ENCODE measurements at regions not wholly inside any gene's neighbourhood (a gene's known extent, or its start where the extent isn't known, plus 50 kb on each side); places are given as distances from the start of the nearest gene placed in this dataset.
"Not testable (repeated sequence)": the region's sequence is repeated elsewhere in the genome, so short reads cannot be mapped to it uniquely, and the experiment has no call there.

GRCh38 chr21:27930108-27930767, 963.4 kb upstream of the ADAMTS5 start:
- H3K27me3 ChIP-seq (ENCODE audit: insufficient read depth, low read length); H3K4me3 ChIP-seq (ENCODE audit: low read length); H3K36me3 ChIP-seq (ENCODE audit: insufficient read depth, low read length); H3K4me1 ChIP-seq (ENCODE audit: insufficient read depth, low read length); H3K9me3 ChIP-seq (ENCODE audit: insufficient read depth, low read depth, low read length); H3K9ac ChIP-seq (ENCODE audit: low read depth, low read length); H3K27ac ChIP-seq (ENCODE audit: low read depth, low read length): not testable (repeated sequence)
- WGBS = no CpG with 5 or more reads among the region's 1 CpG

GRCh38 chr21:27929179-27929578, 962.3 kb upstream of the ADAMTS5 start:
- not testable (repeated sequence) for H3K4me3 ChIP-seq (ENCODE audit: low read length); H3K36me3 ChIP-seq (ENCODE audit: insufficient read depth, low read length); H3K9ac ChIP-seq (ENCODE audit: low read depth, low read length); H3K4me1 ChIP-seq (ENCODE audit: insufficient read depth, low read length); H3K27ac ChIP-seq (ENCODE audit: low read depth, low read length); H3K9me3 ChIP-seq (ENCODE audit: insufficient read depth, low read depth, low read length); H3K27me3 ChIP-seq (ENCODE audit: insufficient read depth, low read length)
- 93% methylated on average over 4 of the region's 4 CpGs for WGBS

- WGBS = no CpG with 5 or more reads among the region's 3 CpGs
- H3K27ac ChIP-seq (ENCODE audit: low read depth, low read length); H3K4me1 ChIP-seq (ENCODE audit: insufficient read depth, low read length); H3K9ac ChIP-seq (ENCODE audit: low read depth, low read length); H3K27me3 ChIP-seq (ENCODE audit: insufficient read depth, low read length); H3K36me3 ChIP-seq (ENCODE audit: insufficient read depth, low read length); H3K4me3 ChIP-seq (ENCODE audit: low read length); H3K9me3 ChIP-seq (ENCODE audit: insufficient read depth, low read depth, low read length): not testable (repeated sequence)
Measured at GRCh38 chr21:27928534-27929115, 961.7 kb upstream of the ADAMTS5 start.

- not testable (repeated sequence) for H3K9me3 ChIP-seq (ENCODE audit: insufficient read depth, low read depth, low read length); H3K27ac ChIP-seq (ENCODE audit: low read depth, low read length); H3K9ac ChIP-seq (ENCODE audit: low read depth, low read length); H3K36me3 ChIP-seq (ENCODE audit: insufficient read depth, low read length); H3K4me1 ChIP-seq (ENCODE audit: insufficient read depth, low read length); H3K27me3 ChIP-seq (ENCODE audit: insufficient read depth, low read length); H3K4me3 ChIP-seq (ENCODE audit: low read length)
- WGBS = no CpG with 5 or more reads among the region's 1 CpG
Measured at GRCh38 chr21:27921421-27921820, 954.5 kb upstream of the ADAMTS5 start.

GRCh38 chr21:27917966-27918365, 951.1 kb upstream of the ADAMTS5 start:
- not testable (repeated sequence) for H3K36me3 ChIP-seq (ENCODE audit: insufficient read depth, low read length); H3K4me1 ChIP-seq (ENCODE audit: insufficient read depth, low read length); H3K27ac ChIP-seq (ENCODE audit: low read depth, low read length); H3K4me3 ChIP-seq (ENCODE audit: low read length); H3K27me3 ChIP-seq (ENCODE audit: insufficient read depth, low read length); H3K9ac ChIP-seq (ENCODE audit: low read depth, low read length); H3K9me3 ChIP-seq (ENCODE audit: insufficient read depth, low read depth, low read length)

GRCh38 chr21:27916326-27916725, 949.4 kb upstream of the ADAMTS5 start:
- not testable (repeated sequence) for H3K4me3 ChIP-seq (ENCODE audit: low read length); H3K36me3 ChIP-seq (ENCODE audit: insufficient read depth, low read length); H3K9ac ChIP-seq (ENCODE audit: low read depth, low read length); H3K27ac ChIP-seq (ENCODE audit: low read depth, low read length); H3K9me3 ChIP-seq (ENCODE audit: insufficient read depth, low read depth, low read length); H3K27me3 ChIP-seq (ENCODE audit: insufficient read depth, low read length); H3K4me1 ChIP-seq (ENCODE audit: insufficient read depth, low read length)
- WGBS = 90% methylated on average over 2 of the region's 2 CpGs

GRCh38 chr21:27912133-27912532, 945.2 kb upstream of the ADAMTS5 start:
- H3K36me3 ChIP-seq (ENCODE audit: insufficient read depth, low read length); H3K9me3 ChIP-seq (ENCODE audit: insufficient read depth, low read depth, low read length); H3K9ac ChIP-seq (ENCODE audit: low read depth, low read length); H3K4me1 ChIP-seq (ENCODE audit: insufficient read depth, low read length); H3K4me3 ChIP-seq (ENCODE audit: low read length); H3K27me3 ChIP-seq (ENCODE audit: insufficient read depth, low read length); H3K27ac ChIP-seq (ENCODE audit: low read depth, low read length): not testable (repeated sequence)
- WGBS = 94% methylated on average over 2 of the region's 2 CpGs

GRCh38 chr21:27909487-27909886, 942.6 kb upstream of the ADAMTS5 start:
- not testable (repeated sequence) for H3K4me1 ChIP-seq (ENCODE audit: insufficient read depth, low read length); H3K9me3 ChIP-seq (ENCODE audit: insufficient read depth, low read depth, low read length); H3K27ac ChIP-seq (ENCODE audit: low read depth, low read length); H3K4me3 ChIP-seq (ENCODE audit: low read length); H3K27me3 ChIP-seq (ENCODE audit: insufficient read depth, low read length); H3K9ac ChIP-seq (ENCODE audit: low read depth, low read length); H3K36me3 ChIP-seq (ENCODE audit: insufficient read depth, low read length)

GRCh38 chr21:27908816-27909215, 941.9 kb upstream of the ADAMTS5 start:
- H3K27me3 ChIP-seq (ENCODE audit: insufficient read depth, low read length); H3K4me3 ChIP-seq (ENCODE audit: low read length); H3K4me1 ChIP-seq (ENCODE audit: insufficient read depth, low read length); H3K9ac ChIP-seq (ENCODE audit: low read depth, low read length); H3K27ac ChIP-seq (ENCODE audit: low read depth, low read length); H3K36me3 ChIP-seq (ENCODE audit: insufficient read depth, low read length); H3K9me3 ChIP-seq (ENCODE audit: insufficient read depth, low read depth, low read length): not testable (repeated sequence)
- 96% methylated on average over 4 of the region's 4 CpGs for WGBS

- not testable (repeated sequence) for H3K27ac ChIP-seq (ENCODE audit: low read depth, low read length); H3K36me3 ChIP-seq (ENCODE audit: insufficient read depth, low read length); H3K4me3 ChIP-seq (ENCODE audit: low read length); H3K4me1 ChIP-seq (ENCODE audit: insufficient read depth, low read length); H3K9ac ChIP-seq (ENCODE audit: low read depth, low read length); H3K9me3 ChIP-seq (ENCODE audit: insufficient read depth, low read depth, low read length); H3K27me3 ChIP-seq (ENCODE audit: insufficient read depth, low read length)
- 100% methylated on average over 1 of the region's 2 CpGs for WGBS
Measured at GRCh38 chr21:27902904-27903303, 936.0 kb upstream of the ADAMTS5 start.

GRCh38 chr21:27893619-27894018, 926.7 kb upstream of the ADAMTS5 start:
- H3K4me3 ChIP-seq (ENCODE audit: low read length); H3K9me3 ChIP-seq (ENCODE audit: insufficient read depth, low read depth, low read length); H3K27me3 ChIP-seq (ENCODE audit: insufficient read depth, low read length); H3K4me1 ChIP-seq (ENCODE audit: insufficient read depth, low read length); H3K27ac ChIP-seq (ENCODE audit: low read depth, low read length); H3K36me3 ChIP-seq (ENCODE audit: insufficient read depth, low read length); H3K9ac ChIP-seq (ENCODE audit: low read depth, low read length): not testable (repeated sequence)
- WGBS = 100% methylated on average over 2 of the region's 3 CpGs

- H3K36me3 ChIP-seq (ENCODE audit: insufficient read depth, low read length); H3K4me1 ChIP-seq (ENCODE audit: insufficient read depth, low read length); H3K4me3 ChIP-seq (ENCODE audit: low read length); H3K27ac ChIP-seq (ENCODE audit: low read depth, low read length); H3K27me3 ChIP-seq (ENCODE audit: insufficient read depth, low read length); H3K9me3 ChIP-seq (ENCODE audit: insufficient read depth, low read depth, low read length); H3K9ac ChIP-seq (ENCODE audit: low read depth, low read length): not testable (repeated sequence)
- 92% methylated on average over 1 of the region's 4 CpGs for WGBS
Measured at GRCh38 chr21:27891495-27891894, 924.6 kb upstream of the ADAMTS5 start.
